ENCODE measurements at regions not wholly inside any gene's neighbourhood (a gene's known extent, or its start where the extent isn't known, plus 50 kb on each side); places are given as distances from the start of the nearest gene placed in this dataset.

- Histone ChIP-seq H3K9me3 (peaks cover 0 to under 1% (median 0%) of the 10 kb centered on the region in 4 donors), H3K36me3 (no peaks in the 10 kb centered on the region), H3K27ac (no peak overlapping the region), H3K4me3 (no peak overlapping the region), H3K27me3 (no peaks in the 10 kb centered on the region), H3K4me1 (peaks cover 0 to 16% (median 4%) of the 10 kb centered on the region in 4 donors)
- DNase-seq (no peak), ATAC-seq (peak in 2 of 4 donors; percentile 21 to 37)
- 33% methylated on average over 1 of the region's 1 CpG for WGBS (ENCODE audit: insufficient coverage, low coverage, low lambda C conversion rate, missing lambda C conversion rate)
- TF ChIP-seq POLR2A (IDR thresholded peaks at IDR 0.05) (no peak), CTCF (IDR thresholded peaks at IDR 0.05) (no peak)
- intact Hi-C loops (cut with DNase I) = no loop called here
Observed at GRCh38 chr12:46573347-46573658, 200.7 kb upstream of the SLC38A2 start.

GRCh38 chr12:46572644-46573346 is 200.2 kb upstream of the SLC38A2 start:
- Histone ChIP-seq H3K27ac (no peak overlapping the region), H3K27me3 (no peaks in the 10 kb centered on the region), H3K4me3 (no peak overlapping the region), H3K4me1 (peaks cover 0 to 16% (median 4%) of the 10 kb centered on the region in 4 donors), H3K9me3 (peaks cover 0 to 5% (median 0%) of the 10 kb centered on the region in 4 donors), H3K36me3 (no peaks in the 10 kb centered on the region)
- DNase-seq (no peak), ATAC-seq (peak in 2 of 4 donors; percentile 45 to 82)
- TF ChIP-seq CTCF (IDR thresholded peaks at IDR 0.05) (no peak), POLR2A (IDR thresholded peaks at IDR 0.05) (no peak)
- intact Hi-C loops (cut with DNase I) = no loop called here
- 84% methylated on average over 2 of the region's 2 CpGs for WGBS (ENCODE audit: insufficient coverage, low coverage, low lambda C conversion rate, missing lambda C conversion rate)

GRCh38 chr12:46571608-46572007 is 199.0 kb upstream of the SLC38A2 start:
- H3K36me3 ChIP-seq = no peaks in the 10 kb centered on the region
- peaks cover 0 to 15% (median 0%) of the 10 kb centered on the region in 4 donors for H3K9me3 ChIP-seq
- 93% methylated on average over 3 of the region's 3 CpGs for WGBS (ENCODE audit: insufficient coverage, low coverage, low lambda C conversion rate, missing lambda C conversion rate)
- no peaks in the 10 kb centered on the region for H3K27me3 ChIP-seq
- no peak overlapping the region for H3K4me3 ChIP-seq
- H3K4me1 ChIP-seq = peaks cover 0 to 16% (median 4%) of the 10 kb centered on the region in 4 donors
- intact Hi-C loops (cut with DNase I) = no loop called here
- H3K27ac ChIP-seq = no peak overlapping the region
- no peak for ATAC-seq
- no peak for TF ChIP-seq CTCF (IDR thresholded peaks at IDR 0.05)
- TF ChIP-seq POLR2A (IDR thresholded peaks at IDR 0.05) = no peak
- no peak for DNase-seq

- H3K27me3 ChIP-seq = no peaks in the 10 kb centered on the region
- intact Hi-C loops (cut with DNase I) = no loop called here
- peaks cover 0 to 15% (median 0%) of the 10 kb centered on the region in 4 donors for H3K9me3 ChIP-seq
- WGBS (ENCODE audit: insufficient coverage, low coverage, low lambda C conversion rate, missing lambda C conversion rate) = no CpG with 5 or more reads among the region's 9 CpGs
- ATAC-seq (no peak), DNase-seq (no peak)
- no peak overlapping the region for H3K4me3 ChIP-seq
- TF ChIP-seq POLR2A (IDR thresholded peaks at IDR 0.05) (no peak), CTCF (IDR thresholded peaks at IDR 0.05) (no peak)
- H3K27ac ChIP-seq = no peak overlapping the region
- H3K36me3 ChIP-seq = no peaks in the 10 kb centered on the region
- H3K4me1 ChIP-seq = peaks cover 0 to 10% (median 3%) of the 10 kb centered on the region in 4 donors
Observed at GRCh38 chr12:46569826-46570439, 197.4 kb upstream of the SLC38A2 start.

All from right lobe of liver (tissue), 6 donors.